ENCODE measurements at regions not wholly inside any gene's neighbourhood (a gene's known extent, or its start where the extent isn't known, plus 50 kb on each side); places are given as distances from the start of the nearest gene placed in this dataset.

- no peak for TF ChIP-seq RAD21 (IDR thresholded peaks at IDR 0.05; ENCODE audit: low read length)
- TF ChIP-seq POLR2A (IDR thresholded peaks at IDR 0.05; ENCODE audit: low read depth, low read length), result no peak
- TF ChIP-seq CTCF (conservative IDR thresholded peaks at IDR 0.05; ENCODE audit: low read depth, low read length), result no peak
- no peak for TF ChIP-seq SMC3 (IDR thresholded peaks at IDR 0.05; ENCODE audit: low read depth, low read length)
These were observed 1468.6 kb downstream of the BRD1 start for GRCh38 chr22:48358886-48359612.

All from IMR-90 (cell line).